Bronchial epithelial cell (primary cell): ENCODE measurements at regions not wholly inside any gene's neighbourhood (a gene's known extent, or its start where the extent isn't known, plus 50 kb on each side); places are given as distances from the start of the nearest gene placed in this dataset.

ENCODE experiments used
- DNase-seq: peaks from one replicate; pipeline ENCODE4 v3.0.0-alpha.2; 2010; ENCODE audit warnings: low read depth
- FAIRE-seq: peaks from 2 replicates; lab custom pipeline; 2011; peaks lifted over from hg19 to GRCh38; lab: Jason Lieb, UNC
- H3K27me3 ChIP-seq: 2 replicates; pipeline ENCODE4 v1.5.1; 2011; ENCODE audit warnings: low read length; ENCODE audit not compliant: control insufficient read depth, insufficient read depth
- H3K36me3 ChIP-seq: 2 replicates; pipeline ENCODE4 v1.5.1; 2011; ENCODE audit warnings: low read length; ENCODE audit not compliant: control insufficient read depth, insufficient read depth
- H3K4me3 ChIP-seq: 2 replicates; pipeline ENCODE4 v1.5.1; 2011; ENCODE audit warnings: mild to moderate bottlenecking, low read depth, low read length, control low read depth
- TF ChIP-seq, protein P1 (sequence below): IDR thresholded peaks from 2 replicates; pipeline ENCODE4 v1.5.1; 2011; ENCODE audit warnings: mild to moderate bottlenecking, moderate library complexity, low read length, control low read depth, inconsistent platforms; ENCODE audit not compliant: insufficient read depth, severe bottlenecking

DNA sequence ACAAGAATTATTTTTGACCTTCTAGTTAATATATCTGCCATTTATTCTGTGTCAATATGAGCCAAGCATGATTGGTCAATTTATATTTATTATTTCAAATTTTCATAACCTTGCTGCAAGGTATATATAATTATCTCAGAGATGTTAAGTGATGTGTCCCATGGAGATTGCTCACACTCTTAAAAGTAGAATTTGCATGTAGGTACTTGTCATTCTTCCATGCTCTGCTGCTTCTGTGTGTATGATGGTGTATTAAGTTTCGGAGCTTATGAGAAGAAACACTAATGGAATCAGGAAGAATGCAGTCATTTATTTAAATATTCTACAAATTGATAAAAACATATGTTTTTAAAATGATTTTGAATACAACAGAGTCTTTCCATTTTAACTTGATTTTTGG lies 586.8 kb upstream of the MIR17HG start:
- Histone ChIP-seq H3K36me3 (no peaks in the 10 kb centered on the region), H3K27me3 (no peaks in the 10 kb centered on the region), H3K4me3 (no peak overlapping the region)
- no peak for FAIRE-seq
- DNase-seq: peak; percentile 81
- TF ChIP-seq, protein P1, sequence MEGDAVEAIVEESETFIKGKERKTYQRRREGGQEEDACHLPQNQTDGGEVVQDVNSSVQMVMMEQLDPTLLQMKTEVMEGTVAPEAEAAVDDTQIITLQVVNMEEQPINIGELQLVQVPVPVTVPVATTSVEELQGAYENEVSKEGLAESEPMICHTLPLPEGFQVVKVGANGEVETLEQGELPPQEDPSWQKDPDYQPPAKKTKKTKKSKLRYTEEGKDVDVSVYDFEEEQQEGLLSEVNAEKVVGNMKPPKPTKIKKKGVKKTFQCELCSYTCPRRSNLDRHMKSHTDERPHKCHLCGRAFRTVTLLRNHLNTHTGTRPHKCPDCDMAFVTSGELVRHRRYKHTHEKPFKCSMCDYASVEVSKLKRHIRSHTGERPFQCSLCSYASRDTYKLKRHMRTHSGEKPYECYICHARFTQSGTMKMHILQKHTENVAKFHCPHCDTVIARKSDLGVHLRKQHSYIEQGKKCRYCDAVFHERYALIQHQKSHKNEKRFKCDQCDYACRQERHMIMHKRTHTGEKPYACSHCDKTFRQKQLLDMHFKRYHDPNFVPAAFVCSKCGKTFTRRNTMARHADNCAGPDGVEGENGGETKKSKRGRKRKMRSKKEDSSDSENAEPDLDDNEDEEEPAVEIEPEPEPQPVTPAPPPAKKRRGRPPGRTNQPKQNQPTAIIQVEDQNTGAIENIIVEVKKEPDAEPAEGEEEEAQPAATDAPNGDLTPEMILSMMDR: no peak

DNA sequence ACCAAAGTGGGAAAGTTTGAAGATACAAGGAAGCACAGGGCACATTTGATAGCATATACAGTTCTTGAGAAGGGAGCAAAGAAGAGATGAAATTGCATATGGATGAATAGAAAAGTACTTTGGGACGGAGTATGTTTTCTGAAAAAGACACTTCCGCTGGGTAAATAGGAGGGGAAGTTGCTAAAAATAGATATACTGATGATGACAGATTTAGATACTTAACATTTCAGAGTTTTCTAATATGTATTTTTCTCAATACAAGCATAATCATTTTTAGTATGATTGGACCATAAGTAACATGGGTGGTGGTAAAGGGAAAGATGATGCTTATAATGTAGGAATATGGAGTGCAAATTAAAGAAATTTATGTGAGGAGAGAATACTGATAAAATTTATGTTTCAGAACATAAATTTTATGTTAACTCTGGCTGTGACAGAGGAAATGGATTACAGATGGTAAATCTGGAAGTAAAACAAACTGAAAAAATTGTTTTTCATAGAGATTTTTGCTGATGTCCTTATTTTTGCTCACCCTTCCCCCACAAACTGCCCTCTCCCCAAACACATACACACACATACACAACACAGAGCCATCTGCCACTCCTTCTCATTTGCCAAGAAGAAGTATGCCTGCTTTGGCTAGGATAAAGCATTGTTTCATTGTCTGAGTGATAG lies 583.9 kb upstream of the MIR17HG start:
- FAIRE-seq: no peak
- TF ChIP-seq, protein P1: no peak
- H3K4me3 ChIP-seq: no peak overlapping the region
- H3K36me3 ChIP-seq: no peaks in the 10 kb centered on the region
- no peaks in the 10 kb centered on the region for H3K27me3 ChIP-seq
- DNase-seq: no peak

DNA sequence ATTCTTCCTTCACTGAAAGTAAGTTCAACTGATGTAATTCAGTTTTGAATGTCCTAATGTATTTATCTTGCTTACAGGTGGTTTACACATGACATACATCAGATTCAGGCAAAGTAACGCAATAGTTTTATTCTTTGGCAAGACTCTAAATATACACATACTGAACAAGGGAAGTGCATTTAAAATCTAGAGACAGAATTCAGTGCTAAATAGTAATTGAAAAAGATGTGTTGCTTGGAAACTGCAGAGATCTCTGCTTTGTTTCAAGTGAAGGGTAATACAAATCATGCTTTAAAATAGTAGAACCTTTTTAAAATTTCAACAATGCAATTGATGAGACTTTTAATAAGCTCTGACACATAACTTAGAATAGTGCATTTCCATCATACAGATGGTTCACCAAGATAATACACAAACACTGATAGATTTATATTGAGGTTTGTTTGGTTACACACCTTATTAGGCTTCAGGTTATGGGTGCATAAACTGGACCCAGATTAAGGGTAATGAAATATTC lies 581.0 kb upstream of the MIR17HG start:
- no peaks in the 10 kb centered on the region for H3K27me3 ChIP-seq
- TF ChIP-seq, protein P1: no peak
- FAIRE-seq (no peak), DNase-seq (no peak)
- no peak overlapping the region for H3K4me3 ChIP-seq
- H3K36me3 ChIP-seq: no peaks in the 10 kb centered on the region

DNA sequence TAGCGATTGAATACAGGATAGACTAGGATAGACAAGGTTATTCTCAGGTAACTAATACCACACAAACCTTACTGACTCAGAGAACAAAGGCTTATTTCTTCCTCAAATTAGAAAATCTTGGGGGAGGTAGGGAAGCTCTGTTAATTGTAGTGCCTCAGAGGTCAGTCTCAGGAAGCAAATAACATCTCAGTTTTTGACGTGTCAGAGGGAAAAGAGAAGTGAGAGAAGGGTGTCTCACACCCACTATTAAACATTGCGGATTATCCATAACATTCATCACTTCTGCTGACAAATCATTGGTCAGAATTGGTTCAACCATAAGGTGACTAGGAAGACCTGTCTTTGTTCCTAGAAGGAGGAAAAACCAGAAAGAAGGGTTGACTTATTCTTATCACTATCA lies 579.4 kb upstream of the MIR17HG start:
- FAIRE-seq: no peak
- no peak for DNase-seq

DNA sequence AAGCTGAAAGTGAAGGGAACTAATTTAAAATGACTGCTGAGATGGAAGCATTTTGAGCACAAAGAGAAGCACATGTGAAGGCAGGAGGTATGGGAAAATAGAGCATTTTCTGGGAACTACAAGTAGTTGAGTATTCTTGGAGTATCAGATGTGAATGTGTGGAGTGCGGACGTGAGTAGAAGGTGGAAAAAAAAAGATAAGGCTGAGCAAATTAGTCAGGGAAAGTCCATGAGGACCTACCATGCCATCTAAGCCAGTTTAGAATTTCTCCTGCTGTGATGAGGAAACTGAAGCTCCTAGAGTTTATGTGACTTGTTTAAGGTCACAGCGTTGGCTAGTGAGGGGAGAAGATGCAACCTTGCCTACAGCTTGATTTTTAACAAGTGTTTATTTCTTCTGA lies 578.1 kb upstream of the MIR17HG start:
- DNase-seq (no peak), FAIRE-seq (no peak)
- H3K4me3 ChIP-seq: no peak overlapping the region
- TF ChIP-seq, protein P1: no peak
- H3K36me3 ChIP-seq: no peaks in the 10 kb centered on the region
- no peaks in the 10 kb centered on the region for H3K27me3 ChIP-seq

More for the DNA sequence above, 579.4 kb upstream of the MIR17HG start:
- TF ChIP-seq, protein P1: no peak
- H3K27me3 ChIP-seq: no peaks in the 10 kb centered on the region
- H3K4me3 ChIP-seq: no peak overlapping the region
- H3K36me3 ChIP-seq: no peaks in the 10 kb centered on the region

DNA sequence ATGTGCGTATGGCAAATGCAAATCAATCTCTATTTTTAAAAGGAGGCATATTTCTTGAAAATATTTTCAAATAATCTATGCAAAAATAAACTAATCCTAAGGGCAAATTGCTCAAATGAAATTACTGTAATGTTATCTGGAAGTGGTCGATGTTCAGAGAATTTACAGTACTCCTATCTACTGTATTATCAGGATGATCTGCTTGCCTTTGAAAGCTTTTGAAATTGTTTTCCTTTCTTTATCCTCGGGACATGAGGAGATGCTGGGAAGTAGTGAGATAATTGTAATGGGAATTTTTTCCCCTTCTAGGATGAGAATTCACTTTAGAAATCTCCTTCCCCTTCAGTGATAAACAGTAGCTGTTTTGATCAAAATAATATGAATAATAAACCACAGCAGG lies 577.2 kb upstream of the MIR17HG start:
- FAIRE-seq: no peak
- TF ChIP-seq, protein P1: no peak

More for the DNA sequence above, 577.2 kb upstream of the MIR17HG start:
- no peaks in the 10 kb centered on the region for H3K36me3 ChIP-seq
- no peak for DNase-seq
- H3K4me3 ChIP-seq: no peak overlapping the region
- no peaks in the 10 kb centered on the region for H3K27me3 ChIP-seq
